ENCODE measurements at regions not wholly inside any gene's neighbourhood (a gene's known extent, or its start where the extent isn't known, plus 50 kb on each side); places are given as distances from the start of the nearest gene placed in this dataset.

DNA sequence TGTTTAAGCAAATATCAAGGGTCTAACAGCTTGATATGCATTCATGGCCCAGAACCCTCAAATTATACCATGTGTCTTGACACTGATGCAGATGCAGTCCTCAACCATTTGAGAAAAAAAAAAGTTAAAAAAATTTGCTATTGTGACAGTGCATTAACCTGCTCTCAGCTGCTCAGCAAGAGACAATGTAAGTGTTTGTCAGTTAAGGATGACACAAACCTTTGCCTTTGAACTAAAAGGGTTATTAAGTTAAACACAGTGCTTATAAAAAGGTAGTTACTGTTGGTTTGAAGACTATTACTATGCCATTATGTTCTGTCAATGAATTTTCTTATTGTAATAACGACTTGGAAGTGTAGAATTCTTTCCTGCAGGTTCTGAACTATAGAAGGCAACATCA lies 655.6 kb upstream of the NEGR1 start:
- no peak for DNase-seq
- Mint-ChIP-seq H3K9me3 (no peaks in the 10 kb centered on the region), H3K4me1 (no peaks in the 10 kb centered on the region), H3K27ac (no peak overlapping the region), H3K27me3 (ENCODE audit: low read depth, poor library complexity) (no peaks in the 10 kb centered on the region), H3K4me3 (no peak overlapping the region), H3K36me3 (ENCODE audit: low read depth) (no peaks in the 10 kb centered on the region)
- no peak for TF ChIP-seq CTCF (IDR thresholded peaks at IDR 0.05)

DNA sequence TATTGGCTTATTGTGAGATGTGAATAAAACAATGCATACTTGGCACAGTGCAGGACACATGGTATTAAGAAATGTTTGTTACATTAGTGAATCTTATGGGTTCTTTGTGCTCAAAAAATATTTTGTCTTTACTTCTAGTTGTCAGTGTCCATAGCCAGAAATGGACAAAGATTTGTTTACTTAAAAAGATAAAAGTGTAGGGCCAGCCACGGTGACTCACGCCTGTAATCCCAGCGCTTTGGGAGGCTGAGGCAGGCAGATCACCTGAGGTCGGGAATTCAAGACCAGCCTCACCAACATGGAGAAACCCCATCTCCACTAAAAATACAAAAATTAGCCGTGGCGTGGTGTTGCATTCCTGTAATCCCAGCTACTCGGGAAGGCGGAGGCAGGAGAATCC lies 654.6 kb upstream of the NEGR1 start:
- no peak overlapping the region for H3K27ac Mint-ChIP-seq
- no peak for TF ChIP-seq CTCF (IDR thresholded peaks at IDR 0.05)
- peaks cover 5% of the 10 kb centered on the region for H3K9me3 Mint-ChIP-seq
- H3K27me3 Mint-ChIP-seq (ENCODE audit: low read depth, poor library complexity), result no peaks in the 10 kb centered on the region
- no peaks in the 10 kb centered on the region for H3K36me3 Mint-ChIP-seq (ENCODE audit: low read depth)
- H3K4me1 Mint-ChIP-seq, result no peaks in the 10 kb centered on the region
- H3K4me3 Mint-ChIP-seq, result no peak overlapping the region
- DNase-seq, result no peak

- Mint-ChIP-seq H3K9me3 (peaks cover 5% of the 10 kb centered on the region), H3K4me3 (no peak overlapping the region), H3K27me3 (ENCODE audit: low read depth, poor library complexity) (no peaks in the 10 kb centered on the region), H3K4me1 (no peaks in the 10 kb centered on the region), H3K27ac (no peak overlapping the region), H3K36me3 (ENCODE audit: low read depth) (no peaks in the 10 kb centered on the region)
- no peak for TF ChIP-seq CTCF (IDR thresholded peaks at IDR 0.05)
- no peak for DNase-seq
These were observed 653.9 kb upstream of the NEGR1 start for GRCh38 chr1:72936151-72936740.

DNA sequence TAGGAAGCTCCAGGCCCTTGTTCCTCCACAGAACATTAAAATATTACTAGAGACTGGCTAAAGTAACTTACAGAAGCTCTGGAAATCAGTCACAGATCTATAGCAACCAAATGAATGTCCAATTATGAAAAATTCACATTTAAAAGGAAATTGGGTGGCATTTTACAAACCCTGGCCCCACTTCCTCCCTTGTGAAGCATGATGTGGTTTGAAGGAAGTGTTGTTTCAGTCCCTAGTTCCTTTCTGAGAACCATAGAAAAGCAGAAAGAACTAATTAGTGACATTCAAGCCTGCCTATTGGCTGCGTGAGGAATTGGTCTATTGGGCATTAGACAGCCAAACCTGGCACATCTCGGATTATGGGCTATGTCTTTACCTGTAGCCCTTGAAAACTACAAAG lies 649.7 kb upstream of the NEGR1 start:
- Mint-ChIP-seq H3K4me3 (no peak overlapping the region), H3K27ac (no peak overlapping the region), H3K4me1 (no peaks in the 10 kb centered on the region), H3K36me3 (ENCODE audit: low read depth) (no peaks in the 10 kb centered on the region), H3K27me3 (ENCODE audit: low read depth, poor library complexity) (no peaks in the 10 kb centered on the region), H3K9me3 (peaks cover 5% of the 10 kb centered on the region)
- no peak for DNase-seq
- TF ChIP-seq CTCF (IDR thresholded peaks at IDR 0.05), result no peak

DNA sequence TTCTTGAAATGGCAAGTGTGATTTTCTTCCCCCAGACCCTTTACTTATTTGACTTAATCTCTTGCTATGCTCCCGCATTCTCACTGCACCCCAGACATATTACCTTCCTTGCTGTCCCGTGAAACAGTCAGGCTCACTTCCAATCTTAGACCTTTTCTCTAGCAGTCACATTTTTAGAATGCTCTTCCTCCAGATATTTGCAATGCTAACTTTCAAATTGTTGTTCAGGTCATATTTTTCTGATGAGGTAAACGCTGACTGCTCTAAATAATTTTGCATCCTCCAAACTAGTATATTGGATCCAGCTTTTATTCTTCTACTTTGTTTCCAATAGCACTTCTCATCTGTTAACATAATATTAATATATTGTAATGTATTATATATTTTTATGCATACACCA lies 648.2 kb upstream of the NEGR1 start:
- Mint-ChIP-seq H3K4me1 (no peaks in the 10 kb centered on the region), H3K4me3 (no peak overlapping the region), H3K27ac (no peak overlapping the region), H3K36me3 (ENCODE audit: low read depth) (no peaks in the 10 kb centered on the region), H3K27me3 (ENCODE audit: low read depth, poor library complexity) (no peaks in the 10 kb centered on the region), H3K9me3 (peaks cover 5% of the 10 kb centered on the region)
- TF ChIP-seq CTCF (IDR thresholded peaks at IDR 0.05), result no peak
- DNase-seq, result no peak

GRCh38 chr1:72918940-72919339 lies 636.6 kb upstream of the NEGR1 start:
- Mint-ChIP-seq H3K36me3 (ENCODE audit: low read depth) (no peaks in the 10 kb centered on the region), H3K27ac (no peak overlapping the region), H3K4me3 (no peak overlapping the region), H3K4me1 (no peaks in the 10 kb centered on the region), H3K27me3 (ENCODE audit: low read depth, poor library complexity) (peaks cover 4% of the 10 kb centered on the region), H3K9me3 (no peaks in the 10 kb centered on the region)
- no peak for DNase-seq
- TF ChIP-seq CTCF (IDR thresholded peaks at IDR 0.05), result no peak

Data from nephron progenitor cell (in vitro differentiated cells).